Panc1 (cell line): ENCODE measurements at regions not wholly inside any gene's neighbourhood (a gene's known extent, or its start where the extent isn't known, plus 50 kb on each side); places are given as distances from the start of the nearest gene placed in this dataset.
"Not testable (repeated sequence)": the region's sequence is repeated elsewhere in the genome, so short reads cannot be mapped to it uniquely, and the experiment has no call there.

Experiments
- ATAC-seq: fragments of 200-7000 bp; cut with Tn5 transposase; 2 replicates; pipeline ENCODE4 v1.9.1; 2020; ENCODE audit warnings: mild to moderate bottlenecking, moderate library complexity
- BruUV-seq: library from RNA; stranded (reverse); fragments of 400-500 nt; replicated peaks from 2 replicates; lab custom pipeline; 2021; lab: Mats Ljungman, UMichigan
- CTCF ChIA-PET: fragments of 300-600 bp; sonication (Branson Sonifier 250); formaldehyde crosslinking; loops from one replicate; lab custom pipeline; 2022; ENCODE audit warnings: antibody characterized with exemption; lab: Charles Lee
- POLR2A ChIA-PET: fragments of 300-600 bp; sonication (Branson Sonifier 250); formaldehyde crosslinking; loops from one replicate; lab custom pipeline; 2022; ENCODE audit warnings: antibody characterized with exemption; lab: Charles Lee
- DNase-seq: peaks from one replicate; pipeline ENCODE4 v3.0.0-alpha.2; 2010; ENCODE audit warnings: low read depth, low spot score
- H3K27ac ChIP-seq: 2 replicates; pipeline ENCODE4 v1.5.1; 2011; ENCODE audit warnings: mild to moderate bottlenecking, low read length, inconsistent platforms
- H3K27me3 ChIP-seq: fragments of 200-500 bp; sonication (Bioruptor generic); 2 replicates; pipeline ENCODE4 v1.6.0; 2014; ENCODE audit warnings: low read length, inconsistent platforms; ENCODE audit not compliant: control insufficient read depth, insufficient read depth
- H3K36me3 ChIP-seq: fragments of 200-500 bp; sonication (Bioruptor generic); 2 replicates; pipeline ENCODE4 v1.5.1; 2014; ENCODE audit warnings: inconsistent platforms, mild to moderate bottlenecking, low read length, moderate library complexity; ENCODE audit not compliant: control insufficient read depth, insufficient read depth
- H3K4me1 ChIP-seq: 2 replicates; pipeline ENCODE4 v1.5.1; 2011; ENCODE audit warnings: inconsistent platforms, mild to moderate bottlenecking, low read length, moderate library complexity; ENCODE audit not compliant: control insufficient read depth, insufficient read depth
- H3K4me3 ChIP-seq, 2 experiments: 2 replicates each; pipeline ENCODE4 v1.5.1; 2011 to 2012; ENCODE audit warnings: low read depth in 2 of 2, low read length in 2 of 2, mild to moderate bottlenecking in 2 of 2, inconsistent platforms in 1 of 2, moderate library complexity in 1 of 2
- H3K9me3 ChIP-seq: fragments of 200-500 bp; sonication (Bioruptor generic); 2 replicates; pipeline ENCODE4 v1.5.1; 2014; ENCODE audit warnings: low read depth, mild to moderate bottlenecking, inconsistent platforms, low read length, moderate library complexity; ENCODE audit not compliant: control insufficient read depth, insufficient read depth
- CTCF ChIP-seq: fragments of 450-650 bp; IDR thresholded peaks from 2 replicates; pipeline ENCODE4 v1.5.1; 2017; ENCODE audit warnings: mild to moderate bottlenecking
- POLR2AphosphoS5 ChIP-seq: IDR thresholded peaks from 2 replicates; pipeline ENCODE4 v1.6.1; 2012; ENCODE audit warnings: mild to moderate bottlenecking, low read depth, low read length, moderate library complexity
- SIN3A ChIP-seq: IDR thresholded peaks from 2 replicates; pipeline ENCODE4 v1.6.1; 2012; ENCODE audit warnings: low read depth, mild to moderate bottlenecking, low read length, moderate library complexity, borderline replicate concordance; ENCODE audit not compliant: insufficient read depth
- TCF7L2 ChIP-seq: IDR thresholded peaks from 2 replicates; pipeline ENCODE4 v1.6.1; 2011; ENCODE audit warnings: mild to moderate bottlenecking, low read depth, low read length, inconsistent platforms
- in situ Hi-C: cut with HindIII; loops from 2 replicates; pipeline ENCODE4 v1.10.0; 2016; ENCODE audit warnings: low sequenced_read_pairs, low pct_unique_long_range_greater_than_20kb
- intact Hi-C: fragments of 100-400 bp; cut with micrococcal nuclease; formaldehyde crosslinking; loops from one replicate; pipeline ENCODE4 v1.10.0; 2022; ENCODE audit not compliant: unreplicated experiment
- TF ChIP-seq, protein P1 (sequence below), 2 experiments: IDR thresholded peaks; 2 replicates each; pipeline ENCODE4 v1.6.1; 2011 to 2012; ENCODE audit warnings: low read depth in 2 of 2, control low read depth in 1 of 2, low read length in 1 of 2, mild to moderate bottlenecking in 1 of 2, moderate library complexity in 1 of 2; ENCODE audit not compliant: insufficient read depth in 1 of 2

DNA sequence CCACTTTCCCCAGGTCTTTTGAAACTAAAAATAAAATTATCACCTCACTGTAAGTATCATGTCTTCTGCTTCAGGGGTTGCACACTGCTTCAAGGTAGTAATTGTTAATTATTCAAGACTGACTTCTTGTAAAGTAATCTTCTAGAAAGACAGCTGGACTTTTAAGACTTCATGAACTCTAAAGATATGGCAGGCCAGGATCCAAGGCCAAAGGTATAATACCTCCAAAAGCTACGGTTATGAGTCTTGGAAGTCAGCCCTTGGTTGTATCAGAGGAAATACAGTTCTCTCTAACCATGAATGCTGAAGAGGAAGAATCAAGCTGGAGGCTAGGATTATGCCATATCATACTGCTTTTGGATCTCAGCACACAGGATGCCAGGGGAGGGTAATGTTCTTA is 1346.8 kb upstream of the GJE1 start:
- no TSS peak for BruUV-seq
- POLR2A ChIA-PET = no interaction called here
- intact Hi-C loops (no loop called here), in situ Hi-C loops (no loop called here)
- no peak overlapping the region for H3K4me3 ChIP-seq
- no peaks in the 10 kb centered on the region for H3K4me1 ChIP-seq
- no peaks in the 10 kb centered on the region for H3K36me3 ChIP-seq
- H3K9me3 ChIP-seq = no peaks in the 10 kb centered on the region
- H3K27me3 ChIP-seq = no peaks in the 10 kb centered on the region
- TF ChIP-seq, protein P1, sequence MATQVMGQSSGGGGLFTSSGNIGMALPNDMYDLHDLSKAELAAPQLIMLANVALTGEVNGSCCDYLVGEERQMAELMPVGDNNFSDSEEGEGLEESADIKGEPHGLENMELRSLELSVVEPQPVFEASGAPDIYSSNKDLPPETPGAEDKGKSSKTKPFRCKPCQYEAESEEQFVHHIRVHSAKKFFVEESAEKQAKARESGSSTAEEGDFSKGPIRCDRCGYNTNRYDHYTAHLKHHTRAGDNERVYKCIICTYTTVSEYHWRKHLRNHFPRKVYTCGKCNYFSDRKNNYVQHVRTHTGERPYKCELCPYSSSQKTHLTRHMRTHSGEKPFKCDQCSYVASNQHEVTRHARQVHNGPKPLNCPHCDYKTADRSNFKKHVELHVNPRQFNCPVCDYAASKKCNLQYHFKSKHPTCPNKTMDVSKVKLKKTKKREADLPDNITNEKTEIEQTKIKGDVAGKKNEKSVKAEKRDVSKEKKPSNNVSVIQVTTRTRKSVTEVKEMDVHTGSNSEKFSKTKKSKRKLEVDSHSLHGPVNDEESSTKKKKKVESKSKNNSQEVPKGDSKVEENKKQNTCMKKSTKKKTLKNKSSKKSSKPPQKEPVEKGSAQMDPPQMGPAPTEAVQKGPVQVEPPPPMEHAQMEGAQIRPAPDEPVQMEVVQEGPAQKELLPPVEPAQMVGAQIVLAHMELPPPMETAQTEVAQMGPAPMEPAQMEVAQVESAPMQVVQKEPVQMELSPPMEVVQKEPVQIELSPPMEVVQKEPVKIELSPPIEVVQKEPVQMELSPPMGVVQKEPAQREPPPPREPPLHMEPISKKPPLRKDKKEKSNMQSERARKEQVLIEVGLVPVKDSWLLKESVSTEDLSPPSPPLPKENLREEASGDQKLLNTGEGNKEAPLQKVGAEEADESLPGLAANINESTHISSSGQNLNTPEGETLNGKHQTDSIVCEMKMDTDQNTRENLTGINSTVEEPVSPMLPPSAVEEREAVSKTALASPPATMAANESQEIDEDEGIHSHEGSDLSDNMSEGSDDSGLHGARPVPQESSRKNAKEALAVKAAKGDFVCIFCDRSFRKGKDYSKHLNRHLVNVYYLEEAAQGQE (IDR thresholded peaks at IDR 0.05; ENCODE audit: insufficient read depth in 1 of 2, low read depth in 2 of 2, low read length in 1 of 2) = no peak
- TF ChIP-seq POLR2AphosphoS5 = no peak
- no peak for TF ChIP-seq CTCF
- TF ChIP-seq TCF7L2 = no peak
- TF ChIP-seq SIN3A = no peak
- CTCF ChIA-PET = no interaction called here
- ATAC-seq (no peak), DNase-seq (no peak)
- no peak overlapping the region for H3K27ac ChIP-seq

GRCh38 chr6:140784573-140784972 is 1348.2 kb upstream of the GJE1 start:
- H3K27ac ChIP-seq = no peak overlapping the region
- DNase-seq (no peak), ATAC-seq (no peak)
- H3K4me3 ChIP-seq = no peak overlapping the region
- TF ChIP-seq SIN3A (no peak), CTCF (no peak), POLR2AphosphoS5 (no peak), TCF7L2 (no peak)
- TF ChIP-seq, protein P1 (IDR thresholded peaks at IDR 0.05; ENCODE audit: insufficient read depth in 1 of 2, low read depth in 2 of 2, low read length in 1 of 2) = no peak
- no peaks in the 10 kb centered on the region for H3K27me3 ChIP-seq
- in situ Hi-C loops (no loop called here), intact Hi-C loops (no loop called here)
- CTCF ChIA-PET = no interaction called here
- POLR2A ChIA-PET = no interaction called here
- BruUV-seq = no TSS peak
- no peaks in the 10 kb centered on the region for H3K9me3 ChIP-seq
- no peaks in the 10 kb centered on the region for H3K36me3 ChIP-seq
- H3K4me1 ChIP-seq = no peaks in the 10 kb centered on the region

- H3K27ac ChIP-seq, intact Hi-C loops, H3K4me3 ChIP-seq, in situ Hi-C loops, ATAC-seq, H3K4me1 ChIP-seq, BruUV-seq, H3K9me3 ChIP-seq, H3K36me3 ChIP-seq, CTCF ChIA-PET, DNase-seq, H3K27me3 ChIP-seq, POLR2A ChIA-PET: not testable (repeated sequence)
Measured at GRCh38 chr6:140783504-140783903, 1349.2 kb upstream of the GJE1 start.
